Neural cell (in vitro differentiated cells): ENCODE measurements at regions not wholly inside any gene's neighbourhood (a gene's known extent, or its start where the extent isn't known, plus 50 kb on each side); places are given as distances from the start of the nearest gene placed in this dataset.

Experiments used
- H2AFZ ChIP-seq: fragments of 200-600, 300-800 bp; sonication (generic), shearing (Covaris generic); 2 replicates; pipeline ENCODE4 v1.6.0; 2014; ENCODE audit warnings: low read depth, mild to moderate bottlenecking, antibody characterized with exemption, low read length, moderate library complexity
- H3F3A ChIP-seq: fragments of 200-600 bp; shearing (Covaris generic); 2 replicates; pipeline ENCODE4 v1.6.1; 2016; ENCODE audit warnings: mild to moderate bottlenecking, moderate library complexity, mixed read lengths, antibody characterized with exemption, low read length; ENCODE audit not compliant: insufficient read depth, poor library complexity, severe bottlenecking
- H3K27ac ChIP-seq: fragments of 200-600, 300-800 bp; sonication (generic), shearing (Covaris generic); 2 replicates; pipeline ENCODE4 v1.5.1; 2014; ENCODE audit warnings: mild to moderate bottlenecking, low read length, moderate library complexity
- H3K27me3 ChIP-seq: fragments of 300-800, 200-600 bp; sonication (generic), shearing (Covaris generic); 2 replicates; pipeline ENCODE4 v1.6.0; 2014; ENCODE audit warnings: mild to moderate bottlenecking, low read depth, low read length, moderate library complexity; ENCODE audit not compliant: insufficient read depth
- H3K36me3 ChIP-seq: fragments of 300-800, 200-600 bp; sonication (generic), shearing (Covaris generic); 2 replicates; pipeline ENCODE4 v1.5.1; 2014; ENCODE audit warnings: mild to moderate bottlenecking, antibody characterized with exemption, low read length, moderate library complexity; ENCODE audit not compliant: insufficient read depth
- H3K4me2 ChIP-seq: fragments of 300-800, 200-600 bp; sonication (generic), shearing (Covaris generic); 2 replicates; pipeline ENCODE4 v1.6.0; 2014; ENCODE audit warnings: mild to moderate bottlenecking, low read length
- H3K4me3 ChIP-seq: fragments of 300-800, 200-600 bp; sonication (generic), shearing (Covaris generic); 2 replicates; pipeline ENCODE4 v1.5.1; 2014; ENCODE audit warnings: mild to moderate bottlenecking, low read length, moderate library complexity
- H3K79me2 ChIP-seq: fragments of 200-600 bp; shearing (Covaris generic); replicated peaks from 2 replicates; pipeline ENCODE4 v1.6.0; 2014; ENCODE audit warnings: mild to moderate bottlenecking, low read length, moderate library complexity; ENCODE audit not compliant: insufficient read depth
- H3K9ac ChIP-seq: fragments of 300-800, 200-600 bp; sonication (generic), shearing (Covaris generic); 2 replicates; pipeline ENCODE4 v1.6.1; 2016; ENCODE audit warnings: mild to moderate bottlenecking, low read length, mixed read lengths
- H3K9me2 ChIP-seq: fragments of 200-600 bp; shearing (Covaris generic); 2 replicates; pipeline ENCODE4 v1.6.1; 2016; ENCODE audit warnings: mild to moderate bottlenecking, low read length, mixed read lengths; ENCODE audit not compliant: insufficient read depth
- H3K9me3 ChIP-seq: fragments of 200-600, 300-800 bp; sonication (generic), shearing (Covaris generic); 2 replicates; pipeline ENCODE4 v1.6.1; 2016; ENCODE audit warnings: mild to moderate bottlenecking, mixed run types, low read length, moderate library complexity, mixed read lengths
- H4K20me1 ChIP-seq: fragments of 200-600 bp; shearing (Covaris generic); 2 replicates; pipeline ENCODE4 v1.6.1; 2016; ENCODE audit warnings: mild to moderate bottlenecking, mixed run types; ENCODE audit not compliant: insufficient read depth
- CTCF ChIP-seq: fragments of 450-650 bp; IDR thresholded peaks from 2 replicates; pipeline ENCODE4 v1.5.1; 2014; ENCODE audit warnings: antibody characterized with exemption, mild to moderate bottlenecking, moderate library complexity; ENCODE audit not compliant: poor library complexity, severe bottlenecking
- EP300 ChIP-seq: fragments of 450-650 bp; conservative IDR thresholded peaks from 2 replicates; pipeline ENCODE4 v1.6.1; 2014; ENCODE audit warnings: antibody characterized with exemption, mild to moderate bottlenecking, moderate library complexity; ENCODE audit not compliant: poor library complexity, severe bottlenecking
- EZH2 ChIP-seq: fragments of 200-600, 300-800 bp; shearing (Covaris generic), sonication (generic); IDR thresholded peaks from 2 replicates; pipeline ENCODE4 v1.6.1; 2014; ENCODE audit warnings: antibody characterized with exemption, low read length, borderline replicate concordance, mild to moderate bottlenecking; ENCODE audit not compliant: insufficient read depth, poor library complexity, severe bottlenecking
- MXI1 ChIP-seq: fragments of 450-650 bp; conservative IDR thresholded peaks from 2 replicates; pipeline ENCODE4 v1.6.1; 2014; ENCODE audit warnings: antibody characterized with exemption, mild to moderate bottlenecking; ENCODE audit not compliant: poor library complexity, severe bottlenecking
- POLR2AphosphoS5 ChIP-seq: IDR thresholded peaks from 2 replicates; pipeline ENCODE4 v1.6.1; 2012
- RAD21 ChIP-seq: fragments of 450-650 bp; conservative IDR thresholded peaks from 2 replicates; pipeline ENCODE4 v1.6.1; 2014; ENCODE audit warnings: antibody characterized with exemption, mild to moderate bottlenecking, moderate library complexity
- REST ChIP-seq: IDR thresholded peaks from 2 replicates; pipeline ENCODE4 v1.6.1; 2012; ENCODE audit warnings: borderline replicate concordance
- SMC3 ChIP-seq: fragments of 450-650 bp; conservative IDR thresholded peaks from 2 replicates; pipeline ENCODE4 v1.6.1; 2014; ENCODE audit warnings: antibody characterized with exemption, mild to moderate bottlenecking, moderate library complexity; ENCODE audit not compliant: poor library complexity
- TAF1 ChIP-seq: IDR thresholded peaks from 2 replicates; pipeline ENCODE4 v1.6.1; 2012; ENCODE audit warnings: low read depth

- Histone ChIP-seq H3K79me2 (no peaks in the 10 kb centered on the region), H3K4me2 (no peak overlapping the region), H3K9ac (no peak overlapping the region), H3K9me3 (no peaks in the 10 kb centered on the region), H3K27ac (no peak overlapping the region), H4K20me1 (no peaks in the 10 kb centered on the region), H3F3A (no peaks in the 10 kb centered on the region), H3K36me3 (no peaks in the 10 kb centered on the region), H3K4me3 (no peak overlapping the region), H2AFZ (no peak overlapping the region), H3K27me3 (no peaks in the 10 kb centered on the region), H3K9me2 (no peaks in the 10 kb centered on the region)
- no peak for TF ChIP-seq EP300
- no peak for TF ChIP-seq TAF1
- TF ChIP-seq REST: no peak
- no peak for TF ChIP-seq POLR2AphosphoS5
- no peak for TF ChIP-seq SMC3
- TF ChIP-seq MXI1: no peak
- no peak for TF ChIP-seq CTCF
- no peak for TF ChIP-seq RAD21
- no peak for TF ChIP-seq EZH2
Observed at GRCh38 chr10:133032976-133033741, 54.6 kb upstream of the ADGRA1 start.

GRCh38 chr10:133032231-133032630 lies 55.5 kb upstream of the ADGRA1 start:
- H3K4me3 ChIP-seq: no peak overlapping the region
- H3K27ac ChIP-seq: no peak overlapping the region
- no peaks in the 10 kb centered on the region for H4K20me1 ChIP-seq
- no peaks in the 10 kb centered on the region for H3K79me2 ChIP-seq
- H3K27me3 ChIP-seq: no peaks in the 10 kb centered on the region
- TF ChIP-seq TAF1: no peak
- no peak for TF ChIP-seq RAD21
- TF ChIP-seq CTCF: no peak
- no peak for TF ChIP-seq REST
- TF ChIP-seq SMC3: no peak
- no peak for TF ChIP-seq POLR2AphosphoS5
- no peak for TF ChIP-seq EZH2
- no peak for TF ChIP-seq MXI1
- no peak for TF ChIP-seq EP300
- H3F3A ChIP-seq: no peaks in the 10 kb centered on the region
- no peaks in the 10 kb centered on the region for H3K36me3 ChIP-seq
- H3K9ac ChIP-seq: no peak overlapping the region
- no peak overlapping the region for H3K4me2 ChIP-seq
- H3K9me3 ChIP-seq: no peaks in the 10 kb centered on the region
- H2AFZ ChIP-seq: no peak overlapping the region
- H3K9me2 ChIP-seq: no peaks in the 10 kb centered on the region
